GM13977 (cell line): ENCODE measurements at regions not wholly inside any gene's neighbourhood (a gene's known extent, or its start where the extent isn't known, plus 50 kb on each side); places are given as distances from the start of the nearest gene placed in this dataset.

Experiments used
- DNase-seq: peaks from one replicate; pipeline ENCODE4 v3.0.0; 2012; ENCODE audit warnings: low spot score
- in situ Hi-C: fragments of 300-500 bp; cut with MboI; formaldehyde crosslinking; loops from one replicate; pipeline ENCODE4 v1.12.0; 2022; ENCODE audit warnings: low sequenced_read_pairs, low pct_unique_long_range_greater_than_20kb, mixed read lengths, inconsistent platforms; ENCODE audit not compliant: unreplicated experiment
- TF ChIP-seq, protein P1 (sequence below): IDR thresholded peaks from 2 replicates; pipeline ENCODE4 v1.5.1; 2012; ENCODE audit warnings: mild to moderate bottlenecking, control low read depth; ENCODE audit not compliant: insufficient read depth; ENCODE audit errors: extremely low read depth, missing control alignments

DNA sequence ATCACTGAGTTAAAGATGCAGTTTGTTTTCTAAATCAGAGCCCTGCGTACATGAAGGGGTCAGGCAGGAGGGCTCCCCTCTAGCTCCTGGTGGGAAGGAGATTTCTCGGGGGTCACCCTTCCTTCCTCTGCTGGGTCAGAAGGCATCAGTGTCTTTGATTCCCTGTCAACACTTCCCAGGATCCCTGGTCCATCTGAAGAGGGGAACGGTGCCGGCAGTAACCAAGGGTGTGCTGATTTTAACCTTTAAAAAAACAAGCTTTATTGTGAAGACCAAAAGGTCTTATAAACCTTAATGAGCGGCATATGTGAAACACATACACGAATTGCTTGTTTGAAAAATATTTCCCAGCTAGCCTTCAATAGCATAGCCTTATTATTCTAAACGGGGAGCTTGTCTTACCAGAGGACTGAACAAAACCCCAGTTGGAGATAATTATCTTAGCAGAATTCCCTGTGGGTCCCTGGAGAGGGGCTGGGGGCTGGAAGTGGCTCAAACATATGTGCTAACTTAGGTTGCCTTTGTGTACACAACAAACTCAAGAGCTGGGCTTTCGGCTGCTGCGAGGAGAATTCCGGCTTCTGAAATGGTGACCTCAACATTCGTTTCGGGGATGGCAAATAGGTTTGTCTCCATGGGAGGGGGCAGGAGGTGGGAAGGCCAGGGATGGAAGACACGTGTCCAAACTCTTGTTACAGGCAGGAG, 114.9 kb upstream of the MYCN start:
- DNase-seq = no peak
- TF ChIP-seq, protein P1, sequence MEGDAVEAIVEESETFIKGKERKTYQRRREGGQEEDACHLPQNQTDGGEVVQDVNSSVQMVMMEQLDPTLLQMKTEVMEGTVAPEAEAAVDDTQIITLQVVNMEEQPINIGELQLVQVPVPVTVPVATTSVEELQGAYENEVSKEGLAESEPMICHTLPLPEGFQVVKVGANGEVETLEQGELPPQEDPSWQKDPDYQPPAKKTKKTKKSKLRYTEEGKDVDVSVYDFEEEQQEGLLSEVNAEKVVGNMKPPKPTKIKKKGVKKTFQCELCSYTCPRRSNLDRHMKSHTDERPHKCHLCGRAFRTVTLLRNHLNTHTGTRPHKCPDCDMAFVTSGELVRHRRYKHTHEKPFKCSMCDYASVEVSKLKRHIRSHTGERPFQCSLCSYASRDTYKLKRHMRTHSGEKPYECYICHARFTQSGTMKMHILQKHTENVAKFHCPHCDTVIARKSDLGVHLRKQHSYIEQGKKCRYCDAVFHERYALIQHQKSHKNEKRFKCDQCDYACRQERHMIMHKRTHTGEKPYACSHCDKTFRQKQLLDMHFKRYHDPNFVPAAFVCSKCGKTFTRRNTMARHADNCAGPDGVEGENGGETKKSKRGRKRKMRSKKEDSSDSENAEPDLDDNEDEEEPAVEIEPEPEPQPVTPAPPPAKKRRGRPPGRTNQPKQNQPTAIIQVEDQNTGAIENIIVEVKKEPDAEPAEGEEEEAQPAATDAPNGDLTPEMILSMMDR = no peak
- in situ Hi-C loops = no loop called here

DNA sequence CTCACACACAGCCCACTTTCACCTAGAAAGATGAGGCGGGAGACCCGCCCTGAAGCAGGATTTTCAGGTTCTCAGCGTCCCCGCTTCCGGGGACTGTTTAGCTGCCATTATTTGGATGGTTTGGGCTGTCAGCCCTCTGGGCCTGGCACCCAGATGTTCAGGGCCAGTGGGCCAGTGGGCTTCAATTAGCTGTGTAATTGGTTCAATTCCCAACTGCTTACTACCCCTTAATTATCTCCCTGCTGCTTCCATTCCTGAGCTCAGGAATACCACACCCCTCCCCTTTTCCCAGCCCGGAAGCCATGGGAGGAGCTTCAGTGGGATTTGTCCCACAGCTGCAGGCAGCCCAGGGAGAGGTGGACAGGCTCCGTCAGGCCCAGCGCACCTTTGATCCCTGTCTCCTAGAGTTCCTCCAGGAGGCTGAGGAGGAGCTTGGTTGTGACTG, 114.1 kb upstream of the MYCN start:
- DNase-seq = no peak
- in situ Hi-C loops = no loop called here

DNA sequence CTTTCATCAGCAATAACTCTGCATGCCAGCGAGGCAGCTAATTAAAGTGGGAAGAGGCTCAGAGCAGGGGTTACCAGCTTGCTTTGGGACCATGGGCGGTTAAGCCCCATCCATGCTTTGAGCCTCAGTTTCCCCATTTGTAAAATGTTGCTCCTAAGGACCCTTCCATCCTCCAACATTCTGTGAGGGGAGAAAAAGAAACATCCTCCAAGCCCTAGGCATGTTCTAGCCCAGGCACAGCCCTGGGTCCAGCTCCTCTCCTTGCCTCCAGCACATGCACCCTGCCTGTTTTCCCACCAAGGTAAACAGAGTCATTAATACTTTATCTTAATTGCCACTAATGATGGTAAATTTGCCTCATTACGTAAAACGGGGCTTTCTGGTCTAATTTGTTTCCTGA, 113.3 kb upstream of the MYCN start:
- in situ Hi-C loops = no loop called here
- DNase-seq = no peak
- TF ChIP-seq, protein P1 = no peak

More for the DNA sequence above, 114.1 kb upstream of the MYCN start:
- TF ChIP-seq, protein P1 = no peak

DNA sequence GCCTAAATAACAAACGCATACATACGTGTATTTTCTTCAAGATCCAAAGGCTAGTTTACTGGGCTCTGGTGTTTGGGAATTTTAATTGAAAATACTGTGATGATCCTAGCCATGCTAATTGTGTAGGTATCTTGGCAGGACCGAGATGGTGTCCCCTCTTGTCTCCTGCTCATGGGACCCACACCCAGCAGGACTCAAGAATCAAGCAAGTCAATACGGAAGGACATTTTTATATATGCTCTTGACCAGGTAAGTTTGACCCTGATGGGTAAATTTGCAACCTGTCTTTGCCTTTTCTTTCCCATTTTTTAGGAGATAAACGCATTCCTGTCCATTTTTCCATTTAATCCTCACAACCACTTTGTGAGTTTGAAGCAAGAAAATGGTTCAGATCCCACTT, 111.8 kb upstream of the MYCN start:
- no peak for DNase-seq
- TF ChIP-seq, protein P1 = no peak
- in situ Hi-C loops = no loop called here

DNA sequence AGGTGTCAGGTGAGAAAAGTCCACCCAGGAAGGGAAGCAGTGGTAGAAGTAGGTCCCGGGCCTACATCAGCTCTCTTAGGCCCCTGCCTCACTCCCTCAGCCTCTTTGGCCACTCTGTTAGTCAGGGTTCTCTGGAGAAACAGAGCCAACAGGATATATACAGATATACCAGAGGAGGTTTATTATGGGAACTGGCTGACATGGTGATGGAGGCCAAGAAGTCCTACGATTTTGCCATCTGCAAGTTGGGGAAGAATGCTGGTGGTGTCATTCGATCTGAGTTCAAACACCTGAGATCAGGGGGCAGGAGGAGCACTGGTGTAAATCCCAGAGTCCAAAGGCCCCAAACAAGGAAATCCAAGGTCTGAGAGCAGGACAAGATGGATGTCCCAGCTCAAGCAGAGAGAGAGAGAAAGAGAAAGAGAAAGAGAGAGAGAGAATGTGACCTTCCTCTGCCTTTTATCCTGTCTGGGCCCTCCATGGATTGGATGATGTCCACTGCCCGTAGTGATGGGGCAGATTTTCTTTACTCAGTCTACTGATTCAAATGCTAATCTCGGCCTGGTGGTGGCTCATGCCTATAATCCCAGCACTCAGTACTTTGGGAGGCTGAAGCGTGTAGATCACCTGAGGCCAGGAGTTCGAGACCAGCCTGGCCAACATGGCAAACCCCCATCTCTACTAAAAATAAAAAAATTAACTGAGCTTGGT, 111.1 kb upstream of the MYCN start:
- in situ Hi-C loops = no loop called here
- TF ChIP-seq, protein P1 = no peak
- DNase-seq = no peak

DNA sequence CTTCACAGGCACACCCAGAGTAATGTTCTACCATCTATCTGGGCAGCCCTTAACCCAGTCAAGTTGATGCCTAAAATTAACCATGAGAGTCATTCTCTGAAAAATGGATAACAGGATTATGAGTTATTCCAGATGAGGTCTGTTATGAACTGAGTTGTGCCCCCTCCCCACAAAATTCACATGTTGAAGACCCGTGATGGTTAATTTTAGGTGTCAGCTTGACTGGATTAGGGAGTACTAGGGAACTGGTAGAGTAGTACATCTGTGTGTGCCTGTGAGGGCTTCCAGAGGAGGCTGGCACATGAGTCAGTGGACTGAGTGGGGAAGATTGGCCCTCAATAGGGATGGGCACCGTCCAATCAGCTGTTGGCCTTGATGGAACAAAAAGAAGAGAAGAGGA, 110.4 kb upstream of the MYCN start:
- in situ Hi-C loops = no loop called here
- TF ChIP-seq, protein P1 = no peak
- no peak for DNase-seq
